A549 (cell line): ENCODE measurements at regions not wholly inside any gene's neighbourhood (a gene's known extent, or its start where the extent isn't known, plus 50 kb on each side); places are given as distances from the start of the nearest gene placed in this dataset.

Experiments used
- CTCF ChIP-seq: fragments of >200 bp; sonication (Bioruptor Twin); formaldehyde crosslinking; IDR thresholded peaks from 3 replicates; pipeline ENCODE4 v1.5.1; 2016
- ELK1 ChIP-seq: fragments of 150-350 bp; IDR thresholded peaks from 2 replicates; pipeline ENCODE4 v1.6.1; 2014; ENCODE audit warnings: low read depth, mild to moderate bottlenecking, low read length
- HDAC2 ChIP-seq: fragments of 200-600 bp; sonication (generic); IDR thresholded peaks from 2 replicates; pipeline ENCODE4 v1.6.1; 2016
- POLR2A ChIP-seq: IDR thresholded peaks from 2 replicates; pipeline ENCODE4 v1.6.1; 2012; ENCODE audit warnings: mild to moderate bottlenecking, low read length
- RCOR1 ChIP-seq: fragments of 150-350 bp; IDR thresholded peaks from 2 replicates; pipeline ENCODE4 v1.6.1; 2014; ENCODE audit warnings: antibody characterized with exemption, low read length, low read depth
- REST ChIP-seq: fragments of 200-600 bp; sonication (generic); IDR thresholded peaks from 2 replicates; pipeline ENCODE4 v1.6.1; 2016; ENCODE audit warnings: antibody characterized with exemption, mild to moderate bottlenecking, moderate library complexity
- RNF2 ChIP-seq: fragments of 200-600 bp; sonication (generic); IDR thresholded peaks from 2 replicates; pipeline ENCODE4 v1.6.1; 2016; ENCODE audit warnings: low read depth, mild to moderate bottlenecking, antibody characterized with exemption, moderate library complexity, borderline replicate concordance
- SREBF2 ChIP-seq: fragments of 450-650 bp; IDR thresholded peaks from 2 replicates; pipeline ENCODE4 v1.6.1; 2014; ENCODE audit warnings: mild to moderate bottlenecking, moderate library complexity
- ZFP36 ChIP-seq: fragments of 450-650 bp; IDR thresholded peaks from 2 replicates; pipeline ENCODE4 v1.6.1; 2014; ENCODE audit warnings: borderline replicate concordance; ENCODE audit not compliant: partially characterized antibody

GRCh38 chr11:33616552-33616951 lies 84.1 kb downstream of the C11orf91 start:
- TF ChIP-seq CTCF = no peak
- TF ChIP-seq SREBF2 = no peak
- no peak for TF ChIP-seq POLR2A
- TF ChIP-seq REST = no peak
- no peak for TF ChIP-seq HDAC2
- no peak for TF ChIP-seq RCOR1
- no peak for TF ChIP-seq ZFP36
- no peak for TF ChIP-seq ELK1
- no peak for TF ChIP-seq RNF2
